ENCODE measurements at regions not wholly inside any gene's neighbourhood (a gene's known extent, or its start where the extent isn't known, plus 50 kb on each side); places are given as distances from the start of the nearest gene placed in this dataset.

GRCh38 chr5:118249386-118249785, 739.0 kb downstream of the DTWD2 start:
- no peak for TF ChIP-seq POLR2A (IDR thresholded peaks at IDR 0.05)
- TF ChIP-seq POLR2AphosphoS5 (IDR thresholded peaks at IDR 0.05; ENCODE audit: insufficient read depth in 1 of 2, low read depth in 1 of 2): no peak
- TF ChIP-seq CTCF (IDR thresholded peaks at IDR 0.05): no peak

Data from vagina (tissue), 2 donors.